GM20000 (cell line): ENCODE measurements at regions not wholly inside any gene's neighbourhood (a gene's known extent, or its start where the extent isn't known, plus 50 kb on each side); places are given as distances from the start of the nearest gene placed in this dataset.
A peak's percentile ranks its signal among the peaks of the same experiment; 100 is the strongest.

ENCODE experiments used
- DNase-seq: peaks from one replicate; pipeline ENCODE4 v3.0.0; 2012; ENCODE audit warnings: low spot score
- CTCF ChIP-seq: IDR thresholded peaks from 2 replicates; pipeline ENCODE4 v1.5.1; 2012; ENCODE audit warnings: mild to moderate bottlenecking, control low read depth; ENCODE audit errors: extremely low read depth, missing control alignments

GRCh38 chr12:124393414-124393790 is 98.5 kb downstream of the RFLNA start:
- no peak for TF ChIP-seq CTCF
- no peak for DNase-seq

- no peak for DNase-seq
These were observed 97.9 kb downstream of the RFLNA start for GRCh38 chr12:124392667-124393413.

DNA sequence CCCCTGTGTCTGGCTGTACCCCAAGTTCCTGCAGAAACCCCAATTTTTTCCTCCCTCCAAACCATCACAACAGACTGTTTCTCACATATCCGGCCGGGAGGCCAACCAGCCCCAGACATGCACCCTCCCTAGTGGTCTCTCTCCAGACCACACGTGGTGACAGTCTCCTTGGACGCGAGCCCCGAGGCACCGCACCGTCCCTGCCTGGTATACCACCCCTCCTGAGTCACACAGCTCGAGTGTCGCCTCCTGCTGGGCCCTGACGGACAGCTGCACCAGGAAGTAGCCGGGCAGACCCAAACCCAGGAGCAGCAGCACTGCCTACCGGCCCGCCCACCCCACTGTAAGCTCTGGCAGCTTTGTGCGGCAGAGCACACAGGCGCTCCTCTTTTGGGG is 97.4 kb downstream of the RFLNA start:
- peak; percentile 26 for TF ChIP-seq CTCF

More at GRCh38 chr12:124392667-124393413, 97.9 kb downstream of the RFLNA start:
- TF ChIP-seq CTCF, result no peak

DNA sequence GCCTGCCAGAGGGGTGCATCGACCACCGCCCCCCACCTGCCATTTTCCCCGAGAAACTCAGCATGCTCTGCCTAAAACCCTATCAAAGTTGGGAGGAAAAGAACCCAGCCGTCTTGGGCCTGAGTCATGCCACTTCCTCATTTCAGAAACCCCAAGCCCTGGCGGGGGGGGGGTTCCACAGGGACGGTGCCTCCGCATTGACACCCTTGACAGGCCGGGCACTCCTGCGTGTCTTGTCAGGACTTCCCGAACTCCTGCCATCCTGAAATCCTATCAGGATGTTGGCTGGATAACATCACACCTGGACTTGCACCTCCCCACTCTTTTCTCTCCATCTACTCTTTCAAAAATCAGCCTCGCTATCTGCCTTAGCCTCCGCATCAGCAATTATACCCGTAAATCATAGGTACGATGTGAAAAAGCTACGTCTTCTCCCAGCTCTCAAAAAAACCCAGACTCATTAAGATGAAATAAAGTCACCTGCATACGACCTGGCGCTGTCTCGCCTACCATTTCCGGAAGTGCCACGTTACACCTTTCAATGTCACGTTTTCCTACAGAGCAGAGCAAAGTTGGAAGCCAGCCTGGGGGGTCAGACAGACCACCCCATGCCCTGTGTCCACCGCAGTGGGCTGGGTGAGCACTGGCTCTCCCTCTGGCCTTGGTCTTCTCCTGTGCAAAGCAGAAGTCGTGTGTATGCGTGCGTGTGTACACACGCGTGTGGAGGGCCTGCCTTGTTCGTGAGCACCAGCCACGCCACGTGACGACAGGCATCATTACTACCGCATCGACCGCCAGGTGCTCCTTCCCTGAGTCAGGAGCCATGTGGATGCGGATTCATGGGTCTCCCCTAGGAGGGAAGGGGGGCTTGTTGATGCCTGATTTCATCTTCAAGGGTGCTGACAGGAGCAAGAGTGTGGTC is 96.7 kb downstream of the RFLNA start:
- DNase-seq, result peak; percentile 85
- no peak for TF ChIP-seq CTCF

More for the DNA sequence above, 97.4 kb downstream of the RFLNA start:
- DNase-seq, result peak; percentile 61

- no peak for TF ChIP-seq CTCF
- peak; percentile 72 for DNase-seq
These were observed 95.7 kb downstream of the RFLNA start for GRCh38 chr12:124390442-124391097.

DNA sequence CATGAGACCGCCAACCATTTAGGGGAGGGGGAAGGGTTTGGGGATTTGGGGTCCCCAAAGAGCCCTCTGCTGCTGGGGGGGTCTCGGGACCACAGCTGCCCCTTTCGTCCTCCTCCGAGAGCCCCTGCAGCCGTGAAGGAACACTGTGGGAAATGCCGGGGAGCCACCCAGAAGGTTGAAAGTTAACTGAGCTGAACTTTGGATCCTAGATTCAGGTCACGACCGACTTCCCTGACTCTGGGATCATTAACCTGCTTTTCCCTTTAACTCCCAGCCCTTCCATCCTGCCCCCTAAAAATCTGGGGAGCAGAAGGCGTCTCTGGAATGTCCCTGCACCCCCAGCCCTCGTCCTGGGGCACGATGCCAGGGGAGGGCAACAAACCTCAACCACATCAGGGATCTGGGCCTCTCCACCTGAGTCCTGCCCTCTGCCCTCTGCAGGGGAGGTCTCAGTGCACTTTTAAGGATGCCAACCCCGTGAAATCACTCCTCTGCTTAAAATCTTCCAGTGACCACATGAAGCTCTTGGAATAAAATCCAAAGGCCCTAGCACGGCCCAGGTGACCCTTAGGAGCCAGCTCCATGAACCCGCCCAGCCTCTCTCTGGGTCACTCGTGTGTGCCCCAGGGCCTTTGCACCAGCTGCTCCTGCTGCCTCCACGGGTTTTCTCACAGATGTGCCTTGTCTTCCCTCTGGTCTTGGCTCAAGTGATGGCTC is 95.0 kb downstream of the RFLNA start:
- DNase-seq, result no peak
- TF ChIP-seq CTCF, result no peak
